Activated T-helper 17 cell treated with anti-CD3 and anti-CD28 coated beads, Interleukin-2, amount 50 U/mL, for 72 hours (primary cell): ENCODE measurements at regions not wholly inside any gene's neighbourhood (a gene's known extent, or its start where the extent isn't known, plus 50 kb on each side); places are given as distances from the start of the nearest gene placed in this dataset.

Source experiments
- ATAC-seq: fragments of 150-1000 bp; cut with Tn5 transposase; replicated peaks from 2 replicates; pipeline ENCODE4 v1.10.0; 2021; ENCODE audit warnings: mild to moderate bottlenecking, moderate library complexity
- H3K27ac Mint-ChIP-seq: one replicate; pipeline ENCODE4 v1.8.0; 2022; ENCODE audit warnings: mixed read lengths
- H3K27me3 Mint-ChIP-seq: one replicate; pipeline ENCODE4 v1.8.0; 2022; ENCODE audit warnings: mixed read lengths
- H3K36me3 Mint-ChIP-seq: one replicate; pipeline ENCODE4 v1.8.0; 2022; ENCODE audit warnings: low read depth, mild to moderate bottlenecking, mixed read lengths
- H3K4me1 Mint-ChIP-seq: one replicate; pipeline ENCODE4 v1.8.0; 2022; ENCODE audit warnings: mixed read lengths
- H3K4me3 Mint-ChIP-seq: one replicate; pipeline ENCODE4 v1.8.0; 2022; ENCODE audit warnings: mild to moderate bottlenecking, mixed read lengths
- H3K9me3 Mint-ChIP-seq: one replicate; pipeline ENCODE4 v1.8.0; 2022; ENCODE audit warnings: mixed read lengths

DNA sequence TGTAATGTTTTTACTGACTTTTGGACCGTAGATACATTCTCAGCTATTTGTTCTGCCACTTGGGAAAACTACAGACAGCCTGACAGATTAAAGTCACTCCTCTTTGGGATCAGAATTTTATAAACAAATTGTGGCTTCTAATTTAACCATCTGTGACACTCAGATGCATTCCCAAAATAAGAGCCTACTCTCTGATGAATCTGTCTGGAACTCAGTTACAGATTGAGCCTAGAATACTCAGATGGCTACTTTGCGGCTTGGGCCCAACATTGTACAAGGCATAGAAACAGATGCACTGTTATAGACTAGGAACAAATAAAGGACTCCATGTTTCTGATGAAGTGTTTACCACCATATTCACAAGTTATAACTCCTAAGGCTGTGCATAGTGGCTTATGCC lies 291.0 kb upstream of the SLITRK6 start:
- Mint-ChIP-seq H3K4me1 (no peaks in the 10 kb centered on the region), H3K4me3 (no peak overlapping the region), H3K27ac (no peak overlapping the region), H3K36me3 (no peaks in the 10 kb centered on the region), H3K9me3 (peaks cover 14% of the 10 kb centered on the region), H3K27me3 (no peaks in the 10 kb centered on the region)
- ATAC-seq: no peak

DNA sequence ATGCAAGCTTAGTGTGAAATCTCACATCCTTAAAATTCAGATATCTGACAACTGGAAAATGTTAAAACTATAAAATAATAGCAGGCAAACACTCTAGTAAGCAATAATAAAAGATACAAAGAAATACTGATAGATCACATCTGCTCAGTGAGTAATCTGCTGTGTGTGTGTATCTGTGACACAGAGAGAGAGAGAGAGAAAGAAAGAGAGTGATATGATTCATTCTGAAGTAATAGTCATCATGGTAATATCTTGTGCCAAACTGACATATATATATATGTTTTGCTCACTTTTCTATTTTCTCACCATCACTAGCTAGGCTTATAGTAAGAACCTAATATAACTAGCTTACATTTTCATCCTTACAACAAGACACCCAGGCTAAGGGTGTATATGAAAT lies 288.0 kb upstream of the SLITRK6 start:
- Mint-ChIP-seq H3K9me3 (peaks cover 13% of the 10 kb centered on the region), H3K4me3 (no peak overlapping the region), H3K4me1 (no peaks in the 10 kb centered on the region), H3K27me3 (no peaks in the 10 kb centered on the region), H3K36me3 (no peaks in the 10 kb centered on the region), H3K27ac (no peak overlapping the region)
- ATAC-seq: peak; percentile 34

DNA sequence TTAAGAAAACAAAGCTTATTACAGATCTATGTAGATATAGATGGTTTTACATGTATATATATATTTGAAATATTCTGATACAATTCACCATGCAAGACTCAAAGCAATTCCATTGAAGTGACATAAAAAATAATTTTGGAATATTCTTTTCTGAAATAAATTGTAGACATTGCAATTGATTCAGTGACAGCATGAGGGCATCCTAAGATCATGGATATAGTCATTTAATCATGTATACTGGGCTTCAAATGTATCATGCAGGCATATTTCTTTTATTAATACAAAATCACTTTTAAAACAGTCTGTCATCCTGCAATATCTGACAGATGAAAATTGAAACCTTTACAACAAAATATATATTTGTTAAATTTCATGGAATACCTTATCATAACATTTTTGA lies 286.7 kb upstream of the SLITRK6 start:
- H3K27ac Mint-ChIP-seq: no peak overlapping the region
- no peak overlapping the region for H3K4me3 Mint-ChIP-seq
- no peak for ATAC-seq
- H3K4me1 Mint-ChIP-seq: no peaks in the 10 kb centered on the region
- no peaks in the 10 kb centered on the region for H3K27me3 Mint-ChIP-seq
- peaks cover 9% of the 10 kb centered on the region for H3K9me3 Mint-ChIP-seq
- no peaks in the 10 kb centered on the region for H3K36me3 Mint-ChIP-seq

DNA sequence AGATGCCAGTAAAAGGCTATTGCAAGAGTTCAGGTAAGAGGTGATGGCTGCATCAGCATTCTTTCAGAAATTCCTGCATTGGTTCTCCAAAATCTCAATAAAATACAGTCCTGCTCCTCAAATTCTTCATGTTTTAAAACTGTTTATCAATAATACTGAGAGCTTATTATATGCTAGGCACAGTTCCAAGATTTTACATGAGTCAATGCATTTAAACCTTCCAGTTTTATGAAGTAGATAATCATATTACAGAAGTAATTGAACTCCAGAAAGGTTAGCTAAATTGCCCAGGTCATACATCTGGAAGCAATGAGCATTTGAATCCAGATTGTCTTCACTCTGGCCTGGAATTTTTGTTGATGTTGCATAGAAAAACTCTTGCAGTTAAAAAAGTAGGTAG lies 282.9 kb upstream of the SLITRK6 start:
- H3K27ac Mint-ChIP-seq: no peak overlapping the region
- H3K36me3 Mint-ChIP-seq: no peaks in the 10 kb centered on the region
- no peaks in the 10 kb centered on the region for H3K4me1 Mint-ChIP-seq
- no peak for ATAC-seq
- H3K4me3 Mint-ChIP-seq: no peak overlapping the region
- H3K27me3 Mint-ChIP-seq: no peaks in the 10 kb centered on the region
- peaks cover 4% of the 10 kb centered on the region for H3K9me3 Mint-ChIP-seq

DNA sequence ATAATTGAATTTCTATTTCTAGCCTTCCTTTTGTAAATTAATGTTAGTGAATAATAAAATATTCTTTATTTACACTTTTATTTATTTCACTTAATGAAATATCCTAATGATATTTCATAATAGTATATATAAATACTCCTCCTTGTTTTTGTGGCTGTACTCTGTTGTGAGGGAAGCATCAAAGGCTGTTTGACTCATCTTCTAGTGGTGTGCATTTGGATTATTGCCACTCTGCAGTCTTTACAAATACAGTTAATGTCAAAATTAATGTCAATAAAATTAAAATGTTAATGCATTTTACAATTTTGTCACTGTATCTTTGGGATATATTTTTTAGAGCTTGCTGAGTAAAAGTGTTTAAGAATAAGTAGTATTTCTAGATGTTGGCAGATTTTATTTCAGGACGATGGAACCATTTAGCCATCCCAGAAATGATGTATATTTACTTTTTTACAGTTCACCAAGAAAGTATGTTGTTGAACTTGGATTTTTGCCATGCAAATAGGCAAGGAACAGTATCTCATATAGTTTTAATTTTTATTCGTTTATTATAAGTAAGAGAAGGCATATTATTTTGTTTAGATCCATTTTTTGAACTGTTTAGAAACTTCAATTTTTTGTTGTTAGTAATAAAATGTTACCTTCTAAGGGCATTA lies 281.2 kb upstream of the SLITRK6 start:
- Mint-ChIP-seq H3K4me3 (no peak overlapping the region), H3K9me3 (peaks cover 4% of the 10 kb centered on the region), H3K27me3 (no peaks in the 10 kb centered on the region), H3K36me3 (no peaks in the 10 kb centered on the region), H3K4me1 (no peaks in the 10 kb centered on the region), H3K27ac (no peak overlapping the region)
- no peak for ATAC-seq

DNA sequence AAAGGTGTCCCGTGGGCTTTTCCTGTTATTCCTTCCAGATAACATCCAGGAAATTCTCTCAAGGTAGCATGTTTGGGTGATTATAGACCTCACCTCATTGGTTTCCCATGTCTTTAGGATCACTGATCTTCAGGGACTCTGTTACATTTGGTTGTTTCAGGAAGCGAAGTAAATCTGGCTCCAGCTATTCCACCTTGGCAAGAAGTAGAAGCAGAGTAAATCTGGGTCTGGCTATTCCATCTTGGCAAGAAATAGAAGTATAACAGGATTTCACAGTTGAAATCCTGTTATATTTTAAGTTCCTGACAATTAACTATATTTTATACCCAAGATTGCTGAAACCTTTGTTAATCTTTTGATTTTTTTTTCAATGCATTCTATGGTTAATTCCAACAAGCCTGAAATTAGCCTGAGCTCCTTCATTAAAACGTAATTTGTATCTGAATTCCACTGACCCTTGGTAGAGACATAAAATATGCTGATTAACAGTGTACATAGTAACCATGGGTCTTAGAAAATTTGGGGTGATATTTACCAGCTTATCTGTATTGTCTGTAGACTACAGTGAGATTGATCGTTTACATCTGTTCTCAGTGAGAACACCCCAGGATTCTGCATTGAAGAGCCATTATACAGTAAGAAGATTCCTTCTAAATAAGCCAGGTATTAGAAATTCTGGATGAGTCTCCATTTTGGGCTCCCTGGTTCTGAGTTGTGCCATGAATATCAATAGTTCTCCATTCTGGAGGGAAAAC lies 267.6 kb upstream of the SLITRK6 start:
- Mint-ChIP-seq H3K36me3 (no peaks in the 10 kb centered on the region), H3K27ac (no peak overlapping the region), H3K4me3 (no peak overlapping the region), H3K9me3 (peaks cover 19% of the 10 kb centered on the region), H3K27me3 (no peaks in the 10 kb centered on the region), H3K4me1 (no peaks in the 10 kb centered on the region)
- no peak for ATAC-seq

DNA sequence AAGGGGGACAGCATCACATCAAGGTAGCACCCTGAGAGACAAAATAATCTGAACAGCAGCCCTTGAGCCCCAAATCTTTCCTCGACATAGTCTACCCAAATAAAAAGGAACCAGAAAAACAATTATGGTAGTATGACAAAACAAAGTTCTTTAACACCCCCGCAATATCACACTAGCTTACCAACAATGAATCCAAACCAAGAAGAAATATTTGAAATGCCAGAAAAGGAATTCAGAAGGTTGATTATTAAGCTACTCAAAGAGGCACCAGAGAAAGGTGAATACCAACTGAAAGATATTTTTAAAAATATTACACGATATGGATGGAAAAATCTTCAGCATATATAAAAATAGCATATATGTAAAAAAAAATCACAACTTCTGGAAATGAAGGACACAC lies 252.9 kb upstream of the SLITRK6 start:
- H3K9me3 Mint-ChIP-seq: peaks cover 15% of the 10 kb centered on the region
- no peak overlapping the region for H3K4me3 Mint-ChIP-seq
- H3K27me3 Mint-ChIP-seq: no peaks in the 10 kb centered on the region
- no peaks in the 10 kb centered on the region for H3K4me1 Mint-ChIP-seq
- ATAC-seq: no peak
- H3K36me3 Mint-ChIP-seq: no peaks in the 10 kb centered on the region
- H3K27ac Mint-ChIP-seq: no peak overlapping the region

DNA sequence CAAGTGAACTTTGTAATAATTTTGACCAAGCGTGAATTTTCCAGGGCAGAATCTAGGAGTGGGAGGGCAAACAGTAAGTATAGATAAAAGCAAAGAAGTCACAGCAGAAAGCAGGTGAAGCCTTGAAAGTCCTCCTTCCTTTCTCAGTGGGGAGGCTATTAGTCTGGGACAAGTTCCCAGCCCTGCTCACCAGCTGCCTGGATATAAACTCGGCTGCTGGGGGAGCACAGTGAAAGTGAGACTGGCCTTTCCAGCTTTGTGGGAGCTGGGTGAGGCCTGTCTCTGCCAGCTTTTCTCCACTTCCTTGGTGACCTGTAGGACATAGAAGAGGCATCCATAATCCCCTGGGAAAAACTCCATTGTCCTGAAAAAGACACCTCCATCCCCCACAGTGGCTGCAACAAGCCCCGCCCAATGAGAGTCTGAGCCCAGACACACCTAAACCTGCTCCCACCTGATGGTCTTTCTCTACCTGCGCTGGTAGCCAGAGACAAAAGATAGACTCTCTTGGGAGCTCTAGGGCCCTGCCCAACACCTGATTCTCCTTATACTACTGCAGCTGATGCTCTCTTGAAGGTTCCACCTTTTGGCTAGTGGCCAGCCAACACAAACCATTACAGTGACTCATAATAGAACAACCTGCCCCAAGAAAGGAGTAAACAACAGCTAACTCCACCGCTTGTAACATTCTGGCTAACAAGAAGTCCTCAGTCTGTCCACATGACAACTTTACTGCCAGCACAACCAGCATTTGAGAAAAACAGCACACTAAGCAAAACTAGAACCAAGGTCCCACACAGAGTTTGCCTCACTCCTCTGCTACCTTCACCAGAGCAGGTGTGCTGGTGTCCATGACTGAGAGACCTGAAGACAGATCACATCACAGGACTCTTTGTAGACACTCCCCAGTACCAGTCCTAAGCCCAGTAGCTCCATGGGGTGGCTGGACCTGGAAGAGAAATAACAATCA lies 252.2 kb upstream of the SLITRK6 start:
- H3K4me3 Mint-ChIP-seq: no peak overlapping the region
- ATAC-seq: no peak
- no peak overlapping the region for H3K27ac Mint-ChIP-seq
- H3K9me3 Mint-ChIP-seq: peaks cover 15% of the 10 kb centered on the region
- no peaks in the 10 kb centered on the region for H3K36me3 Mint-ChIP-seq
- H3K4me1 Mint-ChIP-seq: no peaks in the 10 kb centered on the region
- no peaks in the 10 kb centered on the region for H3K27me3 Mint-ChIP-seq

DNA sequence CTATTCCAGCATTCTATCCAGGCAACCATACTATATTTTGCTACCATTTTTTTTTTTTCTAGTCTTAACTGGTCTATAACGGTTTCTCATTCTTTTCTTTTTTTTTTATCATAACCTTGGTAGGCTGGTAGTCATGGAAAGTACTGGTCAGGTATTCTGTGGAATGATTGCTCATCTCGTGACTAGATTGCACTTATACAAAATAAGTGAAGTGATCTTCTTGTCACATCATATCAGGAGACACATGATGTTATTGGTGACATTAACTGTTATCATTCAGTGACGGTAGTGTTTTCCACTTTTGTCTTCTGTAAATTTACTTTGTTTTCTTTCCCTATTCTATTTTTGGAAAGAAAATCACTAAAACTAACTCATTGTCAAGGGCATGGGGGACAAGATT lies 239.3 kb upstream of the SLITRK6 start:
- H3K36me3 Mint-ChIP-seq: no peaks in the 10 kb centered on the region
- ATAC-seq: no peak
- no peak overlapping the region for H3K27ac Mint-ChIP-seq
- H3K4me1 Mint-ChIP-seq: no peaks in the 10 kb centered on the region
- no peaks in the 10 kb centered on the region for H3K27me3 Mint-ChIP-seq
- no peak overlapping the region for H3K4me3 Mint-ChIP-seq
- H3K9me3 Mint-ChIP-seq: peaks cover 19% of the 10 kb centered on the region

DNA sequence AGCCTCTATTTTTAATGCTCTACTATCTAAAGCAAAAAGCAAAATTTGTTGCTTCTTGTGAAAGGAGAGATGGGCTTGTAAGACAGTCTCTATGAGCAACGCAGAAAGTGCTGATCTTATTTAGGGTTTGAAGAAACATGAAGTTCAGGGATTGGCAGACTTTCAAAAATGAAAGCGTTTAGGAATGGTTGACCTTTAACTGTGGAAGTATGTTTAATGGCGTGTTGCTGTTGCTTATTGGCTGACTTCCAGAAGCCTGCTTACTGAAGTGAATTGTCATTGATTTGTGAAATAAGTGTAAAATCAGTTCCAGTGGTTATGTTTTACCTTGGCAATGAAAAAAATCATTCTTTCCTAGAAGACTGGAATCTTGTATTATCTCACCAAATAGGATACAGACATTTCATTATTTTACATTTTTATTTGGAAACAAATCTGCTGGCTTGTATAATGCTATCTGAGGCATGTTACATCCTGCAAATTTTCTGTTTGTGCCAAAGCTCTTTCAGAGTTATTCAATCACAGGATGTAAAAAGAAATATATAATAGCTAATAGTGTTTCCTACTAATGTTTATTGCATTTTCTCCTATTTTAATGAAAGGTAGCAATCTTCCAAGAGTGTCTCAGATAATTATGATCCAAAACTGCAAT lies 221.3 kb upstream of the SLITRK6 start:
- no peak for ATAC-seq
- no peak overlapping the region for H3K4me3 Mint-ChIP-seq
- H3K9me3 Mint-ChIP-seq: peaks cover 3% of the 10 kb centered on the region
- no peak overlapping the region for H3K27ac Mint-ChIP-seq
- no peaks in the 10 kb centered on the region for H3K27me3 Mint-ChIP-seq
- no peaks in the 10 kb centered on the region for H3K36me3 Mint-ChIP-seq
- no peaks in the 10 kb centered on the region for H3K4me1 Mint-ChIP-seq

DNA sequence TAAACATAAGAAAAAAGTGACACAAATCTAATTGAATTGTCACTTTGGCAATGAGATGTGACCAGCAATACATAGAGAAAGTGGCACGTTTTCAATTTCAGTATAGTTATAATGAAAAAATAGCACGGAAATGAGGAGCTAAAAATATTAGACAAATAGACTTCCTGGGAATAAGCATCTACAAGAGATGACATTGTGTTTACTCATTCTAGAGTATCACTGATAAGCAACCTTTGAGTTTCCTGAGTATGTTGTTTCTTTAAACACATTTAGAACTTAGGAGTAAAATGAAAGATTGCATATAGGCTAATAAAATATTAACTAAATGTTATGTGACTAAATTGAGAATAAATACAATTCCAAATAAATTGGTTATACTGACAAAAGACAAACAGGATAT lies 207.1 kb upstream of the SLITRK6 start:
- Mint-ChIP-seq H3K27me3 (no peaks in the 10 kb centered on the region), H3K9me3 (no peaks in the 10 kb centered on the region), H3K4me3 (no peak overlapping the region), H3K36me3 (no peaks in the 10 kb centered on the region), H3K4me1 (no peaks in the 10 kb centered on the region), H3K27ac (no peak overlapping the region)
- ATAC-seq: no peak

DNA sequence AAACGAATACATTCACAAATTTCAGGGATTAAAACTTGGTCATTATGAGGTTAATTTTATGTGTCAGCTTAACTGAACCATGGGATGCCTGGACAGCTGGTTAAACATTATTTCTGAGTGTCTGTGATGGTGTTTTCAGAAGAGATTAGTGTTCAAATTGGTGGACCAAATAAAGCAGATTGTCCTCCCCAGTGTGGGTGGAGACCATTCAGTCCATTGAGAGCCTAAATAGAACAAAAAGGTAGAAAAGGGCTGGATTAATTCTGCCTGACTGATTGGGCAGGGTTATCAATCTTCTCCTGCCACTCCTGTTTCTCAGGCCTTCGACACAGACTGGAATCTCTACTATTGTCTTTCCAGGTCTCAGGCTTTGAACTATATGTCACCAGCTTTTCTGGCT lies 203.8 kb upstream of the SLITRK6 start:
- Mint-ChIP-seq H3K9me3 (no peaks in the 10 kb centered on the region), H3K4me1 (no peaks in the 10 kb centered on the region), H3K27ac (no peak overlapping the region), H3K27me3 (no peaks in the 10 kb centered on the region), H3K4me3 (no peak overlapping the region), H3K36me3 (no peaks in the 10 kb centered on the region)
- no peak for ATAC-seq

DNA sequence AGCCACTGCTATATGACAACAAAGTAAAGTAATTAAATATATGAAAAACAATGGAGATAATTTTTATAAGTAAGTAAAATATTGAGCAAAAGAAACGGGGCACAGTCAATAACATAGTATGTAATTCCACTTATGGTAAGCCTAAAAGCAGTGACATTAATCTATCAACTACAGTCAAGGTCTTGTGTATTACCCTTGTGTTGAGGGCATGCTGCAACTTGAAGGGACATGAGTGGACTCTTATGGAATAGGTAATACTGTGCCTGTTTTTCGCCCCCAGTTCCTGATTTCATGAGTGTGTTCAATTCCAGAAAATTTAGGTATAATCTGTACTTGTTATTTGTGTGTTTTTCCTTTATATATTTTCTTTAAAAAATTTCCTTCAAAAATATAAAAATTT lies 201.3 kb upstream of the SLITRK6 start:
- ATAC-seq: no peak
- Mint-ChIP-seq H3K4me3 (no peak overlapping the region), H3K27me3 (no peaks in the 10 kb centered on the region), H3K9me3 (no peaks in the 10 kb centered on the region), H3K27ac (no peak overlapping the region), H3K4me1 (no peaks in the 10 kb centered on the region), H3K36me3 (no peaks in the 10 kb centered on the region)

DNA sequence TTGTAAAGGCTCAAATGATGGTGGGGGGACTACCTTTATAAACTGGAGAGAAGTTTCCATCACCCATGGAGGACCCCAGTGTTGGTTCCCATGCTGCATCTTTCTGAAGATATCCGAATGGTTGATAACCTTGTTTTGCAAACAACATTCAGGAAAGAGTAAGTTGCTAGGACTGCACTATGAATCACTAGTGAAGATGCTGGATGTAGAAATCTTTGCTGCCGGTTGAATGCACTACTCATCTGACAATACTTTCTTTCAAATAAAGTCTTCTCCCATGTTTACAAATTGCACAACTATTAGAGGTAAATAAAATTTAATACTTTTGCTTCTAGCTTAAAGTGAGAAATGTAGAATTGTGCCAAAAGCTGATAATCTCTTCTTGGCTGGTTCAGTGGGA lies 198.4 kb upstream of the SLITRK6 start:
- ATAC-seq: no peak
- Mint-ChIP-seq H3K4me1 (no peaks in the 10 kb centered on the region), H3K27ac (no peak overlapping the region), H3K9me3 (peaks cover 4% of the 10 kb centered on the region), H3K36me3 (no peaks in the 10 kb centered on the region), H3K27me3 (no peaks in the 10 kb centered on the region), H3K4me3 (no peak overlapping the region)
